Dedifferentiated amniotic fluid mesenchymal stem cell (primary cell): ENCODE measurements at regions not wholly inside any gene's neighbourhood (a gene's known extent, or its start where the extent isn't known, plus 50 kb on each side); places are given as distances from the start of the nearest gene placed in this dataset.
"Not testable (repeated sequence)": the region's sequence is repeated elsewhere in the genome, so short reads cannot be mapped to it uniquely, and the experiment has no call there.

Source experiments
- DNase-seq: peaks from one replicate; pipeline ENCODE4 v3.0.0-alpha.2; 2016; ENCODE audit errors: extremely low spot score

DNA sequence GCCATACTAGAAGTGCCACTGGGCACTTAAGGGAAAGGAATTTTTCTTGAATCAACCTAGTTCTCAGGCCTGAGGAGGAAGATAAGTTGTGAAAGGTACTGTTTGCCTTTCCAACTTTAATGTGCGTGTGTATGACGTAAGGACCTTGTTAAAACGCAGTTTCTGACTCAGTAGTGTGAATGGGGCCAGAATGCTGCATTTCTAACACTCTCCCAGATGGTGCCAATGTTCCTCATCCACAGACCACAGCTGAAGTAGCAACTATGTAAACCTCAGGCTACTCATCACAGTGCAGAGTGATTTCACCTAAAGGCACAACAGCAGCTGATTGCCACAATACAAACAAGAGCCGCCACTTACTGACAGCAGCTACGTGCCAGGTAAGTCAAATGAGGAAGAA, 103.6 kb downstream of the OTOL1 start:
- no peak for DNase-seq

DNA sequence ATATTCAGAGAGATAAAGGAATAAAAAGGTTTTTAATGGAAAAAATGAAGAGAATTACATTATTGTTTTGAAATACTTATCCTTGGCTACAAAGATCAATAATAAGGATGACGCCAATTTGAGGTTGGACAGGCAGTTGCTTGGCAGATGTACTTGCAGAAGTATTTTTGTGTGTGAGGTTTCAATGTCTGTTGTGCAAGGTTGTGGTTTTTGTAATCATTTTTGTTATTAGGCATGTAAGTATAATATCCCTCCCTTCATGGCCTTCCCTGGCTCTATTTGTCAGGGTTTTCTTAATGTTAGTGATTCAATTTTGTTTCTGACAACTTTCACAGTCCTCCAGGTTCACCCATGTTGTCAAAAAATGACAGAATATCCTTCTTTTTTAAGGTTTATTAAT, 105.9 kb downstream of the OTOL1 start:
- DNase-seq, result no peak

GRCh38 chr3:161602918-161603317, 106.3 kb downstream of the OTOL1 start:
- DNase-seq, result no peak

DNA sequence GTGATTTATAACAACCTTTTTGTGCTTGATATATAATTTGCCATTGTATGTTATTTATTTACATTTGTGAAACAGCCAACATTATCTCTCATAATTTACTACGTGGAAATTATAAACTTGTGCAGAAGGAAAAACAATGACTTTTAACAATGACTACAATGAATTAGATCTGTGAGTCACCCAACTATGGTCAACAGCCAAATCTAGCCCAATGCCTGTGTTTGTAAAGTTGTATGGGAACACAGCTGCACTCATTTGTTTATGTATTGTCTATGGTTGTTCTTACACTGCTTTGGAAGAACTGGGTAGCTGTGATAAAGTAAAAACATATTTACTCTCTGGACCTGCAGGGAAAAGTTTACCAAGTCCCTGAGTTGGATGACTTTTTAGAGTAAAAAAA, 110.4 kb downstream of the OTOL1 start:
- DNase-seq, result no peak

DNA sequence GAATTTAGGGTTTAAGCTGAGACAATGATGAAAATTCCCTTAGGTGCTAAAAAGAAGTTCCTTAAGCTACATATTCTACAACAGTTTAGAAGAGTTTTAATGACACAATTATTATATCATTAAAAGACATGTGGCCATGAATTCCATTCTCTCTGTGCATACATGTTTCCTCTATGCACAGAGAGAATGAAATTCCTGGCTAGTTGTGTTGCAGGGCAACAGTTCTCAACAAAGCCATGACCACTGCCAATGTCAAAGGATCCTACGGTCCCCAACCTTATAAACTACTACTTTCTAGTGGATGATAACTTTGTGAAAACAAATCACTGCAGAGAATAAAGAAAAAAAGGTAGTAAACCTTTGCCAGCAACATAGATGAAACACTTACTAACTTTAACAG, 122.7 kb downstream of the OTOL1 start:
- no peak for DNase-seq

DNA sequence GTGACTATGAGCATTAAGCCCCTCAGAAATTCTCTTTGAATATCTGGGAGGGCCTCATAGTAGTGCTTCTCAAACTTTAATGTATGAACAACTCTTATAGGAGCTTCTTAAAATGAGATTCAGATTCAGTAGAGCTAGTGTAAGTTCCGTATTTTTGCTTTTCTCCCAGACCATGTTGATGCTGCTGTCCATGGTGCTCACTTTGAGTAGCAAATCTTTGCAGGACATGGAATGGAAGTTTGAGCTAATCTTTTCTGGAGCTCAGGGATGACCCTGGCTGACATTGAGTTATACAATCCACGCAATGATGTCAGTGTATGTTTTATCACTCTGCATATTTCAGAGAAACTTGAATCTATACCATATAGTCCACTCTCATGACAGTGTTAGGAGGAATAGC, 134.2 kb downstream of the OTOL1 start:
- DNase-seq, result no peak

GRCh38 chr3:161631536-161631935, 134.9 kb downstream of the OTOL1 start:
- DNase-seq, result no peak

DNA sequence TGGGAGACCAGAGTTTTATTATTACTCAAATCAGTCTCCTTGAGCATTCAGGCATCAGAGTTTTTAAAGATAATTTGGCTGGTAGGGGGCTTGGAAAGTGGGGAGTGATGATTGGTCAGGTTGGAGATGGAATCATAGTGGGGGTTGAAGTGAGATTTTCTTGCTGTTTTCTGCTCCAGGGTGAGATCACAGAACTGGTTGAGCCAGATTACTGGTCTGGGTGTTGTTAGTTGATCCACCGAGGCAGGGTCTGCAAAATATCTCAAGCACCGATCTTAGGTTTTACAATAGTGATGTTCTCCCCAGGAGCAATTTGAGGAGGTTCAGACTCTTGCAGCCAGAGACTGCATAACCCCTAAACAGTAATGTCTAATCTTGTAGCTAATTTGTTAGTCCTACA, 141.0 kb downstream of the OTOL1 start:
- no peak for DNase-seq

DNA sequence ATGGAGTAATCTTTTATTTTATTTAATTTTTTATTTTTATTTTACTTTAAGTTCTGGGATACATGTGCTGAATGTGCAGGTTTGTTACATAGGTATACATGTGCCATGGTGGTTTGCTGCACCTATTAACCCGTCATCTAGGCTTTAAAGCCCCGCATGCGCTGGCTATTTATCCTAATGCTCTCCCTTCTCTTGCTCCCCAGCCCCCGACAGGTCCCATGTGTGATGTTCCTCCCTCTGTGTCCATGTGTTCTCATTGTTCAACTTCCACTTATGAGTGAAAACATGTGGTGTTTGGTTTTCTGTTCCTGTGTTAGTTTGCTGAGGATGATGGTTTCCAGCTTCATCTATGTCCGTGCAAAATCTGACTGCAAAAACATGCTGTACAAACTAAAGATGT, 142.5 kb downstream of the OTOL1 start:
- DNase-seq, result not testable (repeated sequence)

DNA sequence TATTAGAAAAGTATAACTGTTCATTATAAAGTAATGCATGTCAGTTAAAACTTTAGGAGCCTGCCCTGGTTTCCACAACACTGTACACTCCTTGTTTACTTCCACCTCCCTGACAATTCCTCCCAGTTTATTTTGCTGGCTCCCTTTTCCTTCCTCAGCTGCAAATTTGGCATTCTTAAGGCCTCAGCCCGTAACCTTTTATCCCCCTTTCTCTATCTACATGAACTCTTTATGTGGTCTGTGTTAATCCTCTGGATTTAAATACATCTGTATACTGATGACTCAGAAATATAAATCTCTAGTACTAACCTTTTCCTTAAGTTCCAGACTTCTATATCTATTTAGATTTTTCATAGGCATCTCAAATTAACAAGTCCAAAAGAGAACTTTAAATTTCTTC, 143.6 kb downstream of the OTOL1 start:
- no peak for DNase-seq

DNA sequence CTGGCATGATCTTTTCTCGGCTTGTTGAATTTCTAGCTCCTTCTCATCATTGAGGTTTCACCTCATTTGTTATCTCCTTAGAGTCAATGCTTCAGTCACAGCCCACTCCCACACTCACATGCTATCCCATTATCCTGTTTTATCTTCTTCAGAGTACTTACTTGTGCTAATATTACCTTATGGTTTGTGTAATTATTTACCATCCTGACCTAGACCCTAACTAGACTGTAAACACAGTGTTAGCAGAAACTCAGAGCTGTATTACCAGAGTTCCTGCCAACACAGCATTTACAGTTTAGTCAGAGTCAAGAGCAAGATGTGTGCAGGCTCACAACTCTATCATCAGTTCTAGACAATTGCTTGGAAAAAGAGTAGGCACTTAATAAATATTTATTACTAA, 144.7 kb downstream of the OTOL1 start:
- DNase-seq, result no peak

GRCh38 chr3:161644891-161645635, 148.5 kb downstream of the OTOL1 start:
- no peak for DNase-seq

DNA sequence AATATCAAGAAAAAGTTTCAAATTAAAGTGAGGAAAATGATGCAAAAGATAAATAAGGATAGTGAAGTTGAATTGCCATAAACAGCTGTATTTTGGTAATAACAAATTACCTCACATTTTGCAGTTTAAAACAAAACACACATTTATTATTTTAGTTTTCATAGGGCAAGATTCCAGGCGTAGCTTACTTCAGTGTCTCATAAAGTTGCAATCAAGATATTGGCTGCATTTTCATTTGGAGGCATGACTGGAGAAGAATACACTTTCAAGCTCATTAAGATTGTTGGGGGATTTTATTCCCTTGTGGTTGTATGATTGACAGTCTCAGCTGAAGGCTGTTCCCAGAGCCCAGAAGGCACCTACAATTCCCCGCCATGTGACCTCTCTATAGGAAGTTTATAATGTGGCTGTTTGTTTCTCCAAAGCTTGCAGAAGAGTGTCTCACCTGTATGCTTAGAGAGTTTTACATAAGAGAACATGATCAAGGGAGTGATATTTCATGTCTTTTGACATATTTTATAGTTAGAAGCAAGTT, 151.4 kb downstream of the OTOL1 start:
- no peak for DNase-seq

DNA sequence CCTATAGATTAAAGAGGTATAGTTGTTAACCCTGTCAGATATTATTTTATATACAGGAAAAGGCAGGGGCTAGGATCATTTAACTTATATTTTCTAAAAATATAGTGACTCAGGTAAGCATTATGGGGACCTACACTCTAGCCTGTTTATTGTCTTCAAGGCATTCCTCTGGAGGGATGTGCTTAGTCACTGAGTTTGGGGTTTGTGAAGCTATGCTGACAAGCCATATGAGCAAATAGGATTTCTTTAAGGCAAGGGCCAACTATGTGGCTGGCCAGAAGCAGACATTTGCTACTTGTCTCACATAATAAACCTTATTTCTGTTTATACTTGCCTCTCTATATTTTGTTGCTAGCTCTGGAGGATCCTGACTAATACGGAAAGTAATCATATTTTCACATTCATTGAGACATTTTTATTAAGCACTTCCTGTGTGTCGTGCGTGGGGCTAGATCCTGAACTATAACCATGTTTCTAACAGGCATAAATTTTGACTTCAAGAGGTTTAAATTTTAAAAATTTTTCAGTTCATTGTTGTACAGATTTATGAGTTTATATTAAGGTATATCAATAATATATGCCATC, 153.4 kb downstream of the OTOL1 start:
- DNase-seq, result no peak

- DNase-seq, result no peak
Observed at GRCh38 chr3:161657786-161658185, 161.2 kb downstream of the OTOL1 start.

GRCh38 chr3:161671141-161671540, 174.5 kb downstream of the OTOL1 start:
- no peak for DNase-seq

GRCh38 chr3:161672478-161672877, 175.9 kb downstream of the OTOL1 start:
- DNase-seq, result no peak

- DNase-seq, result no peak
Observed at GRCh38 chr3:161673866-161674265, 177.3 kb downstream of the OTOL1 start.

DNA sequence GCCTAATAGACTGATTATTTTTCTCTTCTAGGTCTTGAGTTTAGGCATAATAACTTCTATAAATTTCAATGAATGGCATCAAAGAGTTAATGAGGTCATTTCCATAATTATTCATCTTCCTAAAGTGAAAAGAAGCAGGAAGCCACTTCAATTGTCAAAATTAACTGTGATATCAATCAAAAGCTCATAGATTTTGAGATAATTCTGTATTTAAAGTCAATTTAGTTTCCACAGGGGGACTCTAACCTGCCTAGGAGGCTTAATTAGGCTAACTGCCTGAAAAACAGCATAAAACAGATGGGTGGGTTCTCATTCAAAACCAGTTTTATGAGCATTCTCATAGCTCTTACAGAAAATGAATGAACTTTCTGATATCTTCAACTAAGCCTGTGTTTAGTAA, 177.8 kb downstream of the OTOL1 start:
- DNase-seq, result no peak

GRCh38 chr3:161681831-161682230, 185.2 kb downstream of the OTOL1 start:
- not testable (repeated sequence) for DNase-seq

DNA sequence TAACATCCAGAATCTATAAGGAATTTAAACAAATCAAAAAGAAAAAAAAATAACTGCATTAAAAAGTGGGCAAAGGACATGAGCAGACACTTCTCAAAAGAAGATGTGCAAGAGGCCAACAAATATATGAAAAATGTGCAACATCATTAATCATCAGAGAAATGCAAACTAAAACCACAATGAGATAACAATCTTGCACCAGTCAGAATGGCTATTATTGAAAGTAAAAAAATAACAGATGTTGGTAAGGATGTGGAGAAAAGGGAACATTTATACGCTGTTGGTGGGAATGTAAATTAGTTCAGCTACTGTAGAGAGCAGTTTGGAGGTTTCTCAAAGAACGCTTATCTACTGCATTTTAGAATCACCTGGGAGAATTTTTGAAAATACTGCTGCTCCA, 186.1 kb downstream of the OTOL1 start:
- no peak for DNase-seq

GRCh38 chr3:161689584-161690298, 193.1 kb downstream of the OTOL1 start:
- DNase-seq, result no peak

- DNase-seq, result no peak
Observed at GRCh38 chr3:161690299-161690620, 193.7 kb downstream of the OTOL1 start.
